Activated CD4-positive, alpha-beta T cell treated with anti-CD3 and anti-CD28 coated beads, Interleukin-2, amount 50 U/mL, for 16 hours (primary cell): ENCODE measurements at regions not wholly inside any gene's neighbourhood (a gene's known extent, or its start where the extent isn't known, plus 50 kb on each side); places are given as distances from the start of the nearest gene placed in this dataset.
"Not testable (repeated sequence)": the region's sequence is repeated elsewhere in the genome, so short reads cannot be mapped to it uniquely, and the experiment has no call there.

Source experiments
- DNase-seq: peaks from one replicate; pipeline ENCODE4 v3.0.0-alpha.2; 2020

- no peak for DNase-seq
Measured at GRCh38 chr17:65360961-65361552, 200.4 kb downstream of the AXIN2 start.

- DNase-seq: peak; percentile 26
Measured at GRCh38 chr17:65359016-65359415, 202.4 kb downstream of the AXIN2 start.

DNA sequence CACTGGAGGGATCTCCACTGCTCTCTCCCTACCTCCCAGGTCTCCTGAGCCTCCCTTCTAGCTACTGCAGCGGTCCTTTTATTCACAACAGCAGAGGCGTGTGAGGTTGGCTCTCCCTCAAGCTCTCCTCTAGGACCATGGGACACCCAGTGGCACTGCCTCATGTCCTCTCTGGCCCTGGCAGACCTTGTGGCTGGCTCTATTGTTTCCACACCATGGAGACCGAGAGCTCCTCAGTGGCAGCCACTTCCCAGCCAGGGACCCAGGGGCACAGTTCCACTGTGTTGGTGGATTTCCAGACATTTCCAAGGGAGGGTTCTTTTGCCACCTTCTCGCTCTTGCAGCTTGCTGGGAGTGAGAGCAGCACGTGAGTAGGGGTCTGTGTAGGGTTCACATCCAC is 204.9 kb downstream of the AXIN2 start:
- DNase-seq: no peak

- no peak for DNase-seq
Measured at GRCh38 chr17:65355246-65355645, 206.2 kb downstream of the AXIN2 start.

DNA sequence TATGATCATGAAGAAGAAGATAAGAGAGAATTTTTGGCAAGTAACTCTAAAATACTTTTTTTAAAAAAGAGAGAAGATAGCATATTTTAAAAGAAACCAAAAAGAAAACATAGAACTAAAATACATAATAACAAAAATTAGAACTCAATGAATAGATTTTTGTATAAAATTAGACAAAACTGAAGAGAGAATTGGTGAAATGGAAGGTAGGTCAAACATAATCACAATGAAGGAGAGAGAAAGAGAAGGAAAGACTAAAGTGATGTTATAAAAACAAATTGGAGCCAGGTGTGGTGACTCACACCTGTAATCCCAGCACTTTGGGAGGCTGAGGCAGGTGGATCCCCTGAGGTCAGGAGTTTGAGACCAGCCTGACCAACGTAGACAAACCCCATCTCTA is 211.5 kb downstream of the AXIN2 start:
- no peak for DNase-seq

DNA sequence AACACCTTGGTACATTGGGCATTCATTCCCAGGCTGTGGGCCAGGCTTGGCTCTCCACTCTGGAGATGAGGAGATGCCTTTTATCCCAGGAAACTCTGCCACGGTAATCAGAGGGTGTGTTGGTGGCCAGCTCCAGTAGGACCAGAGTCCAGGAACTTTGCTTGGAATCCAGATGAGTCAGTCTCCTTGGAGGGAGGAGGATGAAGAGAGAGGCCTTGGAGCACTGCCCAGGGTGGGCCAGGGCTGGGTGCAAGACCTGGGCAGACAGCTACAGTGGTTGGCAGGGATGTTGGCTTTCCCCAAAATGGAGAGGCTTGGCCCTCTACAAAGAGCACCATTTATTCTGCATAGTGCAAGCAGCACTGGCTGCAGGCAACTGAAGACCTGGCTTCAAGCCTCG is 209.0 kb downstream of the RGS9 start:
- no peak for DNase-seq

DNA sequence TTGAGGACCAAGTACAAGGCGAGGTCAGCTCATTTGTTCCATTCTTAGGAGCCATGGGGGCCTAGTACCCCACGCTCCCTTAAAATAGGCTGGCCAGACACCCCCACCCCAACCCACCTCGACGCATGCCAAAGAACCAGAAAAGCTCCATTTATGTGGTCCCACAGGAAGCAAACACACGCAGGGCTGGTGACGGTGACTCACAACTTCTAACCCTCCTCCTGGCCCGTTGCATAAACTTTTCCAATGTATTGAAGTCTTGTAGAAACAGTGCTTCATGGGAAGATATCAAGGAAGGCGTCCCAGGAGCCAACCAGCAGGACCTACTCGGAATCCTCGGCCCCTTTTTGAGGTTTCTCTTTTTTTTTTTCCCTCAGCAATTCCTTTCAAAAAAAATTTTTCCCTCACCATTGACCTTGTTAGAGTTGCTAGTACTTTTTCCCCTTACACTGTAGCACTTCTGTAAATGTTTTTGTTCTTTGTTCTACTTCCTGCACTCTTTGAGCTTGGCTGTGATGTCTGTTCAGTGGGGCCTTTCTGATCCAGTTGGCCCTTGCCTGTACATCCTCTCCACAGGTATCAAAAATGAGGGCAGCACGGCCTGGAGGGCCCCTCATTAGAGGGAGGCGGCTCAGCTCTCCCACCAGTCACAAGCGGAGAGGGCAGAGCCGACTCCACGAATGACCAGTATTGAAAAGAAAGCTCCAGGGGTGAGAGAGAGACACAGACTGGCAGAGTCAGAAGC is 208.3 kb downstream of the RGS9 start:
- DNase-seq: no peak

GRCh38 chr17:65340401-65340800 is 203.2 kb downstream of the RGS9 start:
- no peak for DNase-seq

DNA sequence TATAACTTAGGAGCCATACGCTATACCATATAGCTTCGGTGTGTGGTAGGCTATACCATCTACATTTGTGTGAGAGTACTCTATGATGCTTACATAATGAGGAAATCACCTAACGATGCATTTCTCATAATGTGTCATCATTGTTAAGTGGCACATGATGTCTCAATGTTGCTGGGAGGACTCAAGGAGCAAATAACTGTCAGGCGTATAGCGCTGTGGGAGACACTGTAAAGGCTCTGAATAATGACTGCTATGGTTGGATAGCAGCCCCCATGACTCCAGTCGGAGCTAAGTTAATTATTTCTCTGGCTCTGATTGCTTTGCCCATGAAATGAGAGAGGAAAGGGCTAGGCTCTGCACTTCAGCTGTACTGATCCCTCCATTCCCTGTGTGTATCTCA is 197.2 kb downstream of the RGS9 start:
- no peak for DNase-seq

DNA sequence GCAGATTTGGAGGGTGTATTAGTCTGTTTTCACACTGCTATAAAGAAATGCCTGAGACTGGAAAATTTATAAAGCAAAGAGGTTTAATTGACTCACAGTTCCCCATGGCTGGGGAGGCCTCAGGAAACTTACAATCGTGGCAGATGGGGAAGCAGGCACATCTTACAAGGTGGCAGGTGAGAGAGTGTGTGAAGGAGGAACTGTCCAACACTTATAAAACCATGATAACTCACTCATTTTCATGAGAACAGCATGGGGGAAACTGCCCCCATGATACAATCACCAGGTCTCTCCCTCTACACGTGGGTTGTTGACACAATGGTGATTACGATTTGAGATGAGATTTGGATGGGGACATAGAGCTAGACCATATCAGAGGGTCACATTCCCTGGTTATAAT is 195.6 kb downstream of the RGS9 start:
- no peak for DNase-seq

GRCh38 chr17:65332375-65332774 is 195.2 kb downstream of the RGS9 start:
- DNase-seq: no peak

DNA sequence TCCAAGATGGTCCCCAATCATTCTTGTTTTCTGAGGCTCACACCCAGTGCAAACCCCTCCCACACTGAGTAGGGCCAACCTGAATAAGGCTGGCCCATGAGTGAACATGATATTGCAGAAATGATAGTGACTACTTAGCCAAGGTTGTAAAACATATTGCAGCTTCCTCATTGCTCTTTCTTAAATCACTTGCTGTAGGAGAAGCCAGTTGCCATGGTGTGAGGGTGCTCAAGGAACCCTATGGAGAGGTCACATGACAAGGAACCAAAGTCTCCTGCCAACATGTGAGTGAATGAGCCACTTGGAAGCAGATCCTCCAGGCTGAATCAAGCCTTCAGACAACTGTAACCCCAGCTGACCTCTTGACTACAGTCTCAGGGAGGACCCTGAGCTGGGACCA is 191.4 kb downstream of the RGS9 start:
- no peak for DNase-seq

- DNase-seq: no peak
Measured at GRCh38 chr17:65324611-65325342, 187.6 kb downstream of the RGS9 start.

GRCh38 chr17:65323049-65323448 is 185.9 kb downstream of the RGS9 start:
- no peak for DNase-seq

- DNase-seq: no peak
Measured at GRCh38 chr17:65320820-65321219, 183.7 kb downstream of the RGS9 start.

GRCh38 chr17:65314212-65314611 is 177.0 kb downstream of the RGS9 start:
- DNase-seq: no peak

GRCh38 chr17:65312718-65313377 is 175.7 kb downstream of the RGS9 start:
- no peak for DNase-seq

DNA sequence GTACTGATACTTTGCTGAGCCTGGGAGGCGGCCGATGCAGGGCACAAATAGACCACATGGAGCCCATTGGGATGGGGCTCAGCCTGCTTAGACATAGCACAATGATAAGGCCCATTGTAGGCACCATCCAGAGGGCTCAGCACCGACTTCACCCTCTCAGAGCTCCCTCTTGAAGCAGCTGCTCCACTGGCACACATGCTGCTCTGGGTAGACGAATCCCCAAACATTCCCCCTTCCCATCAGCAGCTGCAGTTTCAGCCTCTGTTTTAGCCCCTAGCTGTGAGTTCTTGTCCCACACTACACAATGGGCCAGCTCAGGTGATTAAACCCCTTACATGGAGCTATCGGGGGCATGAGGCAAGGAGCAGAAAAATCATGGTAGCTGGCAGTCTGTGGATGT is 174.1 kb downstream of the RGS9 start:
- no peak for DNase-seq

DNA sequence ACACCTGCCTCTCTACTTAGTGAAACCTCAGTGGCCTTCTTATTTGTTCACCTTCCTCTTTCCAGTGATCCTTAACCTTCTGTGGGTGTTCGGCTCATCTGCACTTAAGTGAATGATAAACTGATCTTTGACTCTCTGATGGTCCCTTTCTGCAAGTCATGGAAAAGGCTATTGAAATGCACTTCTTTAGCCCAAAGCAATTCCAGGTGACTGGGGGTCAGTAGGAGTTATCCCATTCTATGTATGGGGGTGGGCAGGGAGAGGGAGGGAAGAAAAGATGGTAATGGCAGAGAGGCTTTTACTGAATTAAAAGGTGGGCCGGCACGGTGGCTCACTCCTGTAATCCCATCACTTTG is 170.8 kb downstream of the RGS9 start:
- DNase-seq: no peak

DNA sequence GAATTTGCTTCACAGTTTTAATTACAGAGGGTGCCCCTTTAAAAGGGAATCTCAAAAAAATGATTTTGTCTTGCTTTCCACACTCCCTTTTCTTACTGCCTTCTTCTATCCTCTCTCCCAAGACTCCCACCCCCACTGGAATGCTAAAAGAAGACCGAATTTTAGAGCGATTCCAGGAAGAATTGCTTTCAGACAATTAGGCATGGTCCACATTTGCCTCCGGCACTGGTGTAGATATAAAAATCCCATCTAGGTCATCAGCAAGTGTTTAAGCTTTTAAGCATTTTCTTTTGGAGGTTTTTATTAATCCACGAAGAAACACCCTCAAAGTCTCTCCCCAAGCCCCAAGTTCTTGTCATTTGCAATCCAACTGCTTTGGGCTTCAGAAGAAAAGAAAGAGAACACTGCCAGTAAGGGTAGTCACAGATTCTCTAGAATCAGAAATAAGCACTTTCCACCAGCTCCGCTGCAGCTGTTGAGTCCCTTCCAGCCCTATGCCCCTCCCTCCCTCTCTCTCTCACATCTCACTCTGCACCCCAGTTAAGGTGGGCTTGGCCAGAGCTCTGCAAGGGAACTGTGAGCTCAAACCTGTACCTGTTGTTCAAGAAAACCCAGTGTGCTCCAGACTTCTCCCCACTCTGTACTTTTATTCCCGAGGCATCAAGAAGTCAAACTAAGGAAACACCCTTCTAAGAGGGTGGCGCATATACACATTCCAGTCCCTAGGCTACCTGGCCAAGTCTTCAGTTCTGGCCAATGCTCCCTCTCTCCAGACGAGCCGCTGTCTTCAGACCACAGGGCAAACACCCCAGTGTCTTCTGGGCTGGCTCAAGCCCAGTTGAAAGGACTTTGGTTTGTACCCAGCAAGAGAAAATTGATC is 170.2 kb downstream of the RGS9 start:
- DNase-seq: no peak

DNA sequence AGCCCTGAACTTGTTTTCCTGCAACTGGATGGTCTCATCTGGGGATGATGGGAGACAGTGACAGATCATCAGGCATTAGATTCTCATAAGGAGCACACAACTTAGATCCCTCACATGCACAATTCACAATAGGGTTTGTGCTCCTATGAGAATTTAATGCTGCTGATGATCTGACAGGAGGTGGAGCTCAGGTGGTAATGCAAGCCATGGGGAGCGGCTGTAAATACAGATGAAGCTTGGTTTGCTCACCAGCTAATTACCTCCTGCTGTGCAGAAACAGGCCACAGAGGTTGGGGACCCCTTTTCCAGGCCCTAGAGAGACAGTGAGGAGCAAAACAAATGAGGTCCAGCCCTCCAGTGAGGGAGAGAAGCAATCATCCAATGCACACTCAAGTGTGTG is 168.6 kb downstream of the RGS9 start:
- no peak for DNase-seq

GRCh38 chr17:65305116-65305515 is 167.9 kb downstream of the RGS9 start:
- no peak for DNase-seq

GRCh38 chr17:65301882-65302281 is 164.7 kb downstream of the RGS9 start:
- not testable (repeated sequence) for DNase-seq
